ENCODE measurements at regions not wholly inside any gene's neighbourhood (a gene's known extent, or its start where the extent isn't known, plus 50 kb on each side); places are given as distances from the start of the nearest gene placed in this dataset.

DNA sequence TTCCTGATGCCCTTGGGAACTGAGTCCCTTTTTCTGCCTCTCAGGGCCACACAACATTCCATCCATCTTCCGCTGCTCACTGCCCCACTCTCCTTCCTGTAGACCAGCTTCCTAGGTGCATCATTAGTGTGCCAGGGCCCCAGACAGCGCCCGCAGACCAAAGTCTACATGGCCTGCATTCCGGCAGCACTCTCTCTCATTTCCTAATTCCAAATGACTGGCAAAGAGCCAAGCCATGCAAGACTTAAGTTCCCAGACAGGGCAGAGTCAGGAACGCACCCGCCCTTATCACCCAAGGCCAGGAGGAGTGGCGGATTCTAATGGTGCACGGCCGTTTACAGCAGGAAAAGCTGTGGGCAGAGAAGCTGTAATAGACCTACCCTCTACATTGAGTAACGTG lies 159.8 kb upstream of the ARID1B start:
- H3K9me3 Mint-ChIP-seq (ENCODE audit: low read depth): peaks cover 9% of the 10 kb centered on the region
- H3K27ac Mint-ChIP-seq: no peak overlapping the region
- H3K36me3 Mint-ChIP-seq: peaks cover 5% of the 10 kb centered on the region
- H3K27me3 Mint-ChIP-seq: peaks cover 2% of the 10 kb centered on the region
- no peaks in the 10 kb centered on the region for H3K4me1 Mint-ChIP-seq (ENCODE audit: low read depth)
- H3K4me3 Mint-ChIP-seq: no peak overlapping the region

DNA sequence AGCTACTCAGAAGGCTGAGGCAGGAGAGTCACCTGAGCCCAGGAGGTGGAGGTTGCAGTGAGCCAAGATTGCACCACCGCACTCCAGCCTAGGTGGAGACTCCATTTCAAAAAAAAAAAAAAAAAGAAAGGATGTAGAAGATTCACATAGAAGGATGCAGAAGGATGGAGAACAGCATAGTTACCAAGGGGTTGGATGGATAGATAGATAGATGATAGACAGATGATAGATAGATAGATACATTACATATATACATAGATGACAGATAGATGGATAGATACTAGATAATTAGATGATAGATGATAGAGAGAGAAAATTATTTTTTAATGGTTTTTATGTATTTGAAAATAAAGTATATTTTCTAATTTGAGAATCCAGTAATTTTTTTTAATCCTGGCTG lies 160.7 kb upstream of the ARID1B start:
- no peak overlapping the region for H3K4me3 Mint-ChIP-seq
- H3K9me3 Mint-ChIP-seq (ENCODE audit: low read depth): peaks cover 15% of the 10 kb centered on the region
- peaks cover 5% of the 10 kb centered on the region for H3K36me3 Mint-ChIP-seq
- H3K27me3 Mint-ChIP-seq: peaks cover 2% of the 10 kb centered on the region
- H3K27ac Mint-ChIP-seq: no peak overlapping the region
- H3K4me1 Mint-ChIP-seq (ENCODE audit: low read depth): no peaks in the 10 kb centered on the region

DNA sequence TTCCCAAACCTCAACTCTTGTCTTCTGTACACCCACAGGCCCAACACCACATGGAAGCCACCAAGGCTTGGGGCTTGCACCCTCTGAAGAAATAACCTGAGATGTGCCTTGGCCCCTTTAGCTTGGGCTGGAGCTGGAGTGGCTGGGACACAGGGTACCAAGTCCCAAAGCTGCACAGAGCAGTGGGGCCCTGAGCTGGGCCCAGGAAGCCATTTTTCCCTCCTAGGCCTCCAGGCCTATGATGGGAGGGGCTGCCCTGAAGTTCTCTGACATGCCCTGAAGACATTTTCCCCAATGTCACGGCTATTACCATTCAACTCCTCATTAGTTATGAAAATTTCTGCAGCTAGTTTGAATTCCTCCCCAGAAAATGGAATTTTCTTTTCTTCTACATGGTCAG lies 163.2 kb upstream of the ARID1B start:
- no peak overlapping the region for H3K4me3 Mint-ChIP-seq
- peaks cover 5% of the 10 kb centered on the region for H3K36me3 Mint-ChIP-seq
- H3K9me3 Mint-ChIP-seq (ENCODE audit: low read depth): peaks cover 16% of the 10 kb centered on the region
- no peaks in the 10 kb centered on the region for H3K4me1 Mint-ChIP-seq (ENCODE audit: low read depth)
- H3K27ac Mint-ChIP-seq: no peak overlapping the region
- H3K27me3 Mint-ChIP-seq: peaks cover 2% of the 10 kb centered on the region

DNA sequence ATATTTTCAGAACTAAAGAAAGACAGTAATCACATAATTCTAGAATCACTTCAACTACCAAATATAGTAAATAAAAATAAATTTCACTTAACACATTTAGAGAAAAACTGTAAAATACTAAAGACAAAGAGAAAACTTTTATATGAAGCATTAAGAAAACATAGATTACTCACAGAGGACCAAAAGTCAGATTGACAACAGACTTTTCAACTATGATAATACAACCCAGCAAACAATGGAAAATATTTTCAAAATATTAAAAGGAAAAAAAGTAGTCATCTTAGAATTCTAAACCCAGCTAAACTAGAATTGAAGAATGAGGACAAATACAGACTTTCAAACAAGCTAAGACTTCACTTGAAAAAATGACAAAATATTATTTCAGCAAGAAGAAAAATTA lies 164.8 kb upstream of the ARID1B start:
- H3K4me3 Mint-ChIP-seq: no peak overlapping the region
- no peaks in the 10 kb centered on the region for H3K4me1 Mint-ChIP-seq (ENCODE audit: low read depth)
- no peak overlapping the region for H3K27ac Mint-ChIP-seq
- H3K27me3 Mint-ChIP-seq: peaks cover 2% of the 10 kb centered on the region
- H3K9me3 Mint-ChIP-seq (ENCODE audit: low read depth): peaks cover 16% of the 10 kb centered on the region
- H3K36me3 Mint-ChIP-seq: peaks cover 5% of the 10 kb centered on the region

DNA sequence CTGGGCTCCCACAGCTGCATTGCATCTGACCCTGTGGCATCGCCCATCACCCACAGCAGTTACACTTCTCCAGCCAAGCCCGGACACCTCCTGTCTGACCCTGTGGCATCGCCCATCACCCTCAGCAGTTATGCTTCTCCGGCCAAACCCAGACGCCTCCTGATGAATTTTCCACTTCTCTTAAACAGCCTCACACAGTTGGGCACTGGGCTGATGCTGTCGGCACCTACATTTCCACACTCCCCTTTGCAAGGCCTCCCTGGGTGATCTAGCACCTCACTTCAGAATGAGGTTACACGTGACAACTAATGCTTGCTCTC lies 175.2 kb upstream of the ARID1B start:
- Mint-ChIP-seq H3K4me1 (ENCODE audit: low read depth) (no peaks in the 10 kb centered on the region), H3K27ac (no peak overlapping the region), H3K4me3 (no peak overlapping the region), H3K9me3 (ENCODE audit: low read depth) (peaks cover 4% of the 10 kb centered on the region), H3K36me3 (no peaks in the 10 kb centered on the region), H3K27me3 (no peaks in the 10 kb centered on the region)

DNA sequence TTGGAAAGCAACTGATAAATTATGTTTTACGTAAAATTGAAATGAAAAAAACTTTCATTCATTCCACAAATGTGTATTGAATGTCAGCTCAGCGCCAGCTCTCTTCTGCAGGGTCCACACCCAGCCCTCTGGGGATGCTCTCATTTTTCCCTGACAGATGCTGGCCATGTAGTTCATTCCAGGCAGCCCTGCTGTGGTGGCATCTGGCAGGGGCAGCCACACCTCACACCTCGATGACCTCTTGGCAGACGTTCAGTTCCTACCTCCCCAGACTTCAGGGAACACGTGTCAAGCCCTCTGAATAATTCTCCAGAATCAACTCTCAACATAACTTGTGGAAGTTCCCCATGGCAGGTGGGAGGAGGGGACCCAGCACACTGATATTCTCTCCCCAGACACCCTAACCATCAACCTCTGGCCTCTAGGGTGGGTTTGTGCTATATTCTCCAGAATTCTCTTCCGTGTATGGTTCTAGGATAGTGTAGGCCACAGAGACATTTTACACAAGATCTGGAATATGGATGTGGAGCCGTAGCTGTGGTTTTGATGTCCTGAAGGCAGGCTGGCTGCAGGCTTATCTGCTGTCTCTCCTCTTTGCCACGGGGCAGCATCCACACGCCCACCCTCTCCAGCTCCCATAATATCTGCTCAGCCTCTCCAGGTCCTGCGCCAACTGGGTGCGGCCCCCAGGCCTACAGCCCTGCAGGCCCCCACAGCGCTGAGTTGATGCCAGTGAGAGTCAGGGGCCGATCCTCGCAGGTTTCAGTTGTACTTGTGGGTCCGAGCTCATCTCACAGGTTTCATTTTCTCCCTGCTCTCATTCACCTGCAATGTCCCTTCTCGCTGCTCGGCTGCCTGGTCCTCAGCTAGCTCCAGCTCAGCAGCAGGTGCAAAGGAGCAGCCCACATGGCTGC lies 175.8 kb upstream of the ARID1B start:
- Mint-ChIP-seq H3K4me1 (ENCODE audit: low read depth) (no peaks in the 10 kb centered on the region), H3K4me3 (no peak overlapping the region), H3K36me3 (no peaks in the 10 kb centered on the region), H3K27me3 (no peaks in the 10 kb centered on the region), H3K27ac (no peak overlapping the region), H3K9me3 (ENCODE audit: low read depth) (peaks cover 4% of the 10 kb centered on the region)

DNA sequence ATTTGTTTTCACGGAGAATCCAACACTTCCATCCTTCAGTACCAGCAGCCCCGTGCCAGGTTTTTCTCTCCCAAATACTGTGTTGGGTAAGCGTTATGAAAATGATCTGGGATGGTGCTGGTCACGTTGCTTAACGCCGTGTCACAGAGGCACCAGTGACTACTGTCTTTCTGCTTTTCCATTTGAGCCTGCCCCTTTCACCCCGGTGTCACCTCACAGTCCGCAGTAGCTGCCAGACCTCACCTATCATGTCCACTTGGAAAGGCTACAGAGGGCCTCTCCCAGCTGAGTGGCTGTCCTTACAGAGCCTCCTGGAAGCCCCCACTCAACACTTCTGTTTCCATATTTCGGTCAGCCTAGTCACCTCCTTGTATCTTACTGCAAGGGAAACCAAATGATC lies 176.5 kb upstream of the ARID1B start:
- no peaks in the 10 kb centered on the region for H3K4me1 Mint-ChIP-seq (ENCODE audit: low read depth)
- H3K9me3 Mint-ChIP-seq (ENCODE audit: low read depth): peaks cover 4% of the 10 kb centered on the region
- no peaks in the 10 kb centered on the region for H3K27me3 Mint-ChIP-seq
- no peak overlapping the region for H3K4me3 Mint-ChIP-seq
- H3K36me3 Mint-ChIP-seq: no peaks in the 10 kb centered on the region
- H3K27ac Mint-ChIP-seq: no peak overlapping the region

DNA sequence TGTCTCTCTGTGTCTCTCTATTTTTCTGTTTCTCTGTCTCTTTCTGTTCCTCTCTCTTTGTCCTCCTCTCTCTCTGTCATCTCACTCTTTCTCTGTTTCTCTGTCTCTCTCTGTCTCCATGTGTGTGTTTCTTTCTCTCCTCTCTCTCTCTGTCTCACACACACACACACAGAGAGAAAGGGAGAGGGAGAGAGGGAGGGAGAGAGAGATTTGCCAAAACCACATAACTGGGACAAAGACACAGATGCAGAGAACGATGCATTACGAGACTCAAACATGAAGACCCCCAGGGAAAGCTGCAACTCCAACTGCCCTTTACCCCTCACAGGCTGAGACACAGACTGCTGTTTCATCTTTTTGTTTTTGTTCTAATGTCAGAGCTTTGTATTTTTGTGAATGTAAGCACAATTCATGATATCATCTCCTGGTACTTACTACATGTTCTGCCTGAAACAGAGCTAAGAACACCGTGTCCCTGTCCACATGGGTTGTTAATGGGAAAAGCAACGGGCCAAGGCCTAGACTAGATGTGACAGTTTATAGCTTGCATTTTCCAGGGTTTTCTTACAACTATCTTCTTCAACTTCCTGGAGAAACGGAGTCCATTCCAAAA lies 177.1 kb upstream of the ARID1B start:
- H3K27me3 Mint-ChIP-seq: no peaks in the 10 kb centered on the region
- H3K4me3 Mint-ChIP-seq: no peak overlapping the region
- H3K9me3 Mint-ChIP-seq (ENCODE audit: low read depth): peaks cover 4% of the 10 kb centered on the region
- no peaks in the 10 kb centered on the region for H3K4me1 Mint-ChIP-seq (ENCODE audit: low read depth)
- no peak overlapping the region for H3K27ac Mint-ChIP-seq
- no peaks in the 10 kb centered on the region for H3K36me3 Mint-ChIP-seq

DNA sequence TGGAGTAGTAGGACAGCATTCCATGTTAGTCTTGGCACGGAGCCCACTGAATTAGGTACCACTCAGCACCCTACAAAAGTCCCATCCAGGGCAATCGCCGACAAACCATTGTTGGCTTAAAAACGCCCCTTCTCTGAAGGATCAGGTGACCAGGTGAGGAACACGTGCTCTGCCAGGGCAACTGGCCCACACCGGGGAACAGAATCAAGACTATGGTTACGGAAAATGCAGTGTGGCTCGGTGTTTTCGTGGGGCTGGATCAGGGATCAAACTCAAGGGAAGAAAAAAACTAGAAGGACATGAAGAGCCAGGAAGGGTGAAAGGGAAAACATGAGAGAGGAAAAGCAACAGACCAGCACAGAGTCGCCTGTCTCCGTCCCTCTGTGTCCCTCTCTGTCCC lies 177.8 kb upstream of the ARID1B start:
- H3K4me3 Mint-ChIP-seq: no peak overlapping the region
- no peaks in the 10 kb centered on the region for H3K36me3 Mint-ChIP-seq
- H3K9me3 Mint-ChIP-seq (ENCODE audit: low read depth): peaks cover 2% of the 10 kb centered on the region
- no peak overlapping the region for H3K27ac Mint-ChIP-seq
- no peaks in the 10 kb centered on the region for H3K4me1 Mint-ChIP-seq (ENCODE audit: low read depth)
- peaks cover 2% of the 10 kb centered on the region for H3K27me3 Mint-ChIP-seq

DNA sequence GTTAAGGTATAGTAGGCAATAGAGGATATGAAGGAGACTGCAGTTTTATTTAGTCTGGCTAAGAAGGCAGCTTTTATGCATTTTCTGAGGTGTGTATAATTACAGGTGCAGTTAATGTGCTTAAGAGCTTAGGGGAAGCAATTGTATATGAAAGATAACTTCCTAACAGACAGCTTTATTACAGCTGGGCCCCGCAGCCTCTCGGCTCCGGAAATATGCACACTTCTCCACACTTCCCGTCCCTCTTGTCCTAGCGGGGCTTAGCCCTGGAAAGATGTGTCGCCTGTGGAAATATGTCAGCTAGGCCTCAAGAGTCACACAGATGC lies 178.4 kb upstream of the ARID1B start:
- no peak overlapping the region for H3K27ac Mint-ChIP-seq
- H3K4me3 Mint-ChIP-seq: no peak overlapping the region
- no peaks in the 10 kb centered on the region for H3K36me3 Mint-ChIP-seq
- no peaks in the 10 kb centered on the region for H3K9me3 Mint-ChIP-seq (ENCODE audit: low read depth)
- peaks cover 2% of the 10 kb centered on the region for H3K27me3 Mint-ChIP-seq
- no peaks in the 10 kb centered on the region for H3K4me1 Mint-ChIP-seq (ENCODE audit: low read depth)

DNA sequence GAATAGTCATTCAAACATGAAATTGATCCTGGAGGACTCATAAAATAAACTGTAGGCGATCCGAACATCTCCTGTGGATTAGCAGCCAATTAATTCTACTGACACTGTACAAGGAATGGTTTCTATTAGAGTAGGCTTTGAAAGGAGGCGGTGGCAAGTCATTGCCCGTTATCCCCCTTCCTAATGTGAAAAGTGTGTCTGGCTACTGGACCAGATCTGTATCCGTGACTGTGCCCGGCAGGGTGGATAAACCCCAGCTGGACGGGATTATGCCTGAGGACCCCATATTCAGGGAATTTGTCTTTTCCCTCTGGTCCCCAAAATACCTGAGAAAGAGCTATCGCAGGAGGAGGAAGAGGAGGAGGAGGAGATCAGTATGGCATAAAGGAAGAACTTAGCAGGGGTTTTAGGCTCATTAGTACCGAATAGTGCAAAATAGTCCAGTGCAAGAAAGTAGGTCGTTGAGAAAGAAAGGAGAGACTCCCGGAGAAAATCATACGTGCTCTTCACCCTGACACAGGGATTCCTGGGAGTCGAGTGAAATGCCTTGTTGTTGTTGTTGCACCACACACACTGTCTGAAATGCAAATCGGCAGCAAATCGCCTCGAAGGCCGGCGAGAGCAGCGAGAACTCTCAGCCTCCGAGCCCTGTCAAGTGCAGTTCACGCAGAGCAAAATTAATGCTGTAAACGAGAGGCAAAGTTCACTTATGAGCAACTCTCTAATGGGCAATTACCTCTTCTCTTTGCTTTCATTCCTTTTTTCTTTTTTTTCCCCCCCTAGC lies 178.9 kb upstream of the ARID1B start:
- no peaks in the 10 kb centered on the region for H3K9me3 Mint-ChIP-seq (ENCODE audit: low read depth)
- H3K4me1 Mint-ChIP-seq (ENCODE audit: low read depth): no peaks in the 10 kb centered on the region
- peaks cover 2% of the 10 kb centered on the region for H3K27me3 Mint-ChIP-seq
- H3K4me3 Mint-ChIP-seq: no peak overlapping the region
- no peak overlapping the region for H3K27ac Mint-ChIP-seq
- no peaks in the 10 kb centered on the region for H3K36me3 Mint-ChIP-seq

DNA sequence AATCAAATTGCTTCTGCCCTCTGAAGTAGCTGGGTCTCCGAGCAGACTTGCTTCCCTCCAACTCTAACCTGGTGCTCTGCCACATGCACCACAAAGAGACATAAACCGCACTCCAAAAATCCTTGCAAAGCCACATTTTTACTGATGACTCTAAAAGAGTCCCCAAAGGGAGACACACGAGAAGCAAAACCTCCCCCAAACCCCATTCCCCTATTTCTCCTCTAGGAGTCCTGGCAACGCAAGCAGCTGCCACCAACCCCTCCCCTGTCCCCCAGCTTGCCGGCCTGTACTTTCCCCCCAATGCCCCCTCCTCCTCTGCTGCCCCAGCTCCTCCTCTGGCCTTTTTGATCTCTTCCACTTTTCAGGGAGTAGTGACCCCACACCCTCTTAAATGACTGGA lies 180.1 kb upstream of the ARID1B start:
- no peaks in the 10 kb centered on the region for H3K36me3 Mint-ChIP-seq

DNA sequence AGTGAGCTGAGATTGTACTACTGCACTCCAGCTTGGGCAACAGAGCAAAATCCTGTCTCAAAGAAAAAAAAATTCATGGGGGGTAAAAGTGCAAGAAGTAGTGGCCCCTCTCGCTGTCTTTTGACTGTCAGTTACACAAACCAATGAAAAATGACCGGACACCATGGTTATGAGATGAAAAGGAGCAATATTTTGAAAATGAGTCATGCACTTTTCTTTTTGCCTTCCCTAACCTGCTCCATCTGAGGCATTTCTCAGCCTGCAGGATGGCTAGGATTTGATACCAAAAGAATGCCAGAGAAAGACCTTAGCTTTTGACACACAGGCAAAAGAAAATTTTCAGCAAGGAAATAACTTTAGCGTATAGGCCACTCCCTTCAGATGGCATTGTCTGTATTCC lies 181.7 kb upstream of the ARID1B start:
- Mint-ChIP-seq H3K4me3 (no peak overlapping the region), H3K4me1 (ENCODE audit: low read depth) (no peaks in the 10 kb centered on the region), H3K27ac (no peak overlapping the region), H3K9me3 (ENCODE audit: low read depth) (no peaks in the 10 kb centered on the region), H3K27me3 (peaks cover 3% of the 10 kb centered on the region), H3K36me3 (no peaks in the 10 kb centered on the region)

More for the DNA sequence above, 180.1 kb upstream of the ARID1B start:
- H3K4me3 Mint-ChIP-seq: no peak overlapping the region
- H3K4me1 Mint-ChIP-seq (ENCODE audit: low read depth): no peaks in the 10 kb centered on the region
- H3K9me3 Mint-ChIP-seq (ENCODE audit: low read depth): no peaks in the 10 kb centered on the region
- peaks cover 2% of the 10 kb centered on the region for H3K27me3 Mint-ChIP-seq
- H3K27ac Mint-ChIP-seq: no peak overlapping the region

DNA sequence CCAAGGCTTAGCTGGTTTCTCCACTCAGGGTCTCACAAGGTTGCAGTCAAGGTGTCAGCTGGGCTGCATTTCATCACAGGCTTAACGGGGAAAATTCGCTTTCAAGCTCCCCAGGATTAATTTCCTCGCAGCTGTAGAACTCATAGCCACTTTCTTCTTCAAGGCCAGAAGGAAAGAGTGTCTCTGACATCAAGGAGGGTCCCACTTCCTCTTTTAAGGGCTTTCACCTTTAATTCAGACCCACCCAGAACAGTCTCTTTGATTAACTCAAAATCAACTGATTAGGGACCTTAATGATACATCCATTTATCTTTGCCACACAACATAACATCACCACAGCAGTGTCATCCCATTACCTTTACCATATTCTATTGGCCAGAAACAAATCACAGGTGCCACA lies 183.3 kb upstream of the ARID1B start:
- H3K4me1 Mint-ChIP-seq (ENCODE audit: low read depth): no peaks in the 10 kb centered on the region
- no peaks in the 10 kb centered on the region for H3K9me3 Mint-ChIP-seq (ENCODE audit: low read depth)
- no peak overlapping the region for H3K4me3 Mint-ChIP-seq
- H3K27ac Mint-ChIP-seq: no peak overlapping the region
- no peaks in the 10 kb centered on the region for H3K36me3 Mint-ChIP-seq
- H3K27me3 Mint-ChIP-seq: peaks cover 3% of the 10 kb centered on the region

DNA sequence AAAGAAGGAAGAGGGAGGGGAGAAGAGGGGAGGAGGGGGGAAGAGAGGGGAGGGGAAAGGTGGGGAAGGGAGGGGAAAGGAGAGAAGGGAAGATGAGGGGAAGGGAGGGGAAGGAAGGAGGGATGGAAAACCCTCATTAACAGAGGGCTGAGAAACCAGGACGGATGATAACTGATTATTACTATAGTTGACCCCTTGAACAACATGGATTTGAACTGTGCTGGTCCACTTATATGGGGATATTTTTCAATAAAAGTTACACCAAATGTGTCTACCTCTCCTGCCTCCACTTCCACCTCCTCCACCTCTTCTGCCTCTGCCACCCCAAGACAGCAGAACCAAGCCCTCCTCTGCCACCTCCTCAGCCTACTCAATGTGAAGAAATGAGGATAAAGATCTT lies 184.1 kb upstream of the ARID1B start:
- Mint-ChIP-seq H3K4me1 (ENCODE audit: low read depth) (no peaks in the 10 kb centered on the region), H3K9me3 (ENCODE audit: low read depth) (no peaks in the 10 kb centered on the region), H3K4me3 (no peak overlapping the region), H3K27me3 (peaks cover 3% of the 10 kb centered on the region), H3K36me3 (no peaks in the 10 kb centered on the region), H3K27ac (no peak overlapping the region)

All from activated naive CD8-positive, alpha-beta T cell (primary cell).